ENCODE measurements at regions not wholly inside any gene's neighbourhood (a gene's known extent, or its start where the extent isn't known, plus 50 kb on each side); places are given as distances from the start of the nearest gene placed in this dataset.
"Not testable (repeated sequence)": the region's sequence is repeated elsewhere in the genome, so short reads cannot be mapped to it uniquely, and the experiment has no call there.

GRCh38 chr17:70375406-70375805, 206.1 kb downstream of the KCNJ2 start:
- no peak for DNase-seq (ENCODE audit: low read depth)

GRCh38 chr17:70375813-70376770, 206.8 kb downstream of the KCNJ2 start:
- no peak for DNase-seq (ENCODE audit: low read depth)

DNA sequence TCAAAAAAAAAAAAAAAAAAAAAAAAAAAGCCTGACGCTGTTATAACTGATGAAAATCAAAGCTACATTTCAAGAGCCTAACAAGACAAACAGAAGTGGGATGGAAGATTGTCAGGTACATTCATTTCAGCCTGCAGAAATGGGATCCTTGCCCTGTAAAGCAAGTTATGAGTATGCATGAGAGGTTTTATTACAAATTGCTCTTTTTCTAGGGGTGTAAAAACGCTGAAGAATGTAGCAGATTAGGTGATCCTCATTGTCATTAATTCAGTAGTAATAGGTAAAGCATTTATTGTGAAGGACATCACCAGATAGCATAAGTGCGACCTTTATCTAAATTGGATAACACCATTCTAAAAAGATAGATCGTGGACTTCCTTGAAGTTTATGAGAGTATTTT, 208.3 kb downstream of the KCNJ2 start:
- DNase-seq (ENCODE audit: low read depth): no peak

- DNase-seq (ENCODE audit: low read depth): no peak
These were observed 208.7 kb downstream of the KCNJ2 start for GRCh38 chr17:70378076-70378475.

GRCh38 chr17:70379945-70380344, 210.6 kb downstream of the KCNJ2 start:
- no peak for DNase-seq (ENCODE audit: low read depth)

DNA sequence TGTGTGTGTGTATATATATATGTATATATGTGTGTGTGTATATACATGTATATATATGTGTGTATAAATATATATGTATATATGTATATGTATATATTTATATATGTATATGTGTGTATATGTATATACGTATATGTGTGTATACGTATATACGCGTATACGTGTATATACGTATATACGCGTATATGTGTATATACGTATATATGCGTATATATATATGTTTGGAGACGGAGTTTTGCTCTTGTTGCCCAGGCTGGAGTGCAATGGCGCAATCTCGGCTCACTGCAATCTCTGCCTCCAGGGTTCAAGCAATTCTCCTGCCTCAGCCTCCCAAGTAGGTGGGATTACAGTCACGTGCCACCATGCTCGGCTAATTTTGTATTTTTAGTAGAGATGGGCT, 212.6 kb downstream of the KCNJ2 start:
- DNase-seq (ENCODE audit: low read depth): not testable (repeated sequence)

DNA sequence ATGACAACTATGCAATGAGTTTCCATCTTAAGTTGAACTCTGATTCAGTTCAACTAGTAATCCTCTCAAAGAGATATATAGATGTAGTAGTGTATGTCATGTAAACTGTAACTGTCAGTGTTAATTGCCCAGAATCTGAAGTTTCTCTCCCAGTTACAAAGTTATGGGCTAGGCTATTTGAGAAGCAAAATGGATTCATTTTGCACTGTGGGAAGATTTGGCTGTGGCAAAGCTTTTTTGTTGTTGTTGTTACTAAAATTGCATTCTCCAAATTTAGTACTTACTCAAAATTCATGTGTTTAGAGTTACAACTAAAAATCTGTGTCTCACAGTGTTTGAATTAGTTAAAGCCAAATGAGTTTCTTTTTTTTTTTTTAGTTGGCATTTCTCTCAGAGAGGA, 219.0 kb downstream of the KCNJ2 start:
- DNase-seq (ENCODE audit: low read depth): no peak

- DNase-seq (ENCODE audit: low read depth): not testable (repeated sequence)
These were observed 220.0 kb downstream of the KCNJ2 start for GRCh38 chr17:70389232-70389757.

GRCh38 chr17:70390049-70390448, 220.7 kb downstream of the KCNJ2 start:
- DNase-seq (ENCODE audit: low read depth): no peak

DNA sequence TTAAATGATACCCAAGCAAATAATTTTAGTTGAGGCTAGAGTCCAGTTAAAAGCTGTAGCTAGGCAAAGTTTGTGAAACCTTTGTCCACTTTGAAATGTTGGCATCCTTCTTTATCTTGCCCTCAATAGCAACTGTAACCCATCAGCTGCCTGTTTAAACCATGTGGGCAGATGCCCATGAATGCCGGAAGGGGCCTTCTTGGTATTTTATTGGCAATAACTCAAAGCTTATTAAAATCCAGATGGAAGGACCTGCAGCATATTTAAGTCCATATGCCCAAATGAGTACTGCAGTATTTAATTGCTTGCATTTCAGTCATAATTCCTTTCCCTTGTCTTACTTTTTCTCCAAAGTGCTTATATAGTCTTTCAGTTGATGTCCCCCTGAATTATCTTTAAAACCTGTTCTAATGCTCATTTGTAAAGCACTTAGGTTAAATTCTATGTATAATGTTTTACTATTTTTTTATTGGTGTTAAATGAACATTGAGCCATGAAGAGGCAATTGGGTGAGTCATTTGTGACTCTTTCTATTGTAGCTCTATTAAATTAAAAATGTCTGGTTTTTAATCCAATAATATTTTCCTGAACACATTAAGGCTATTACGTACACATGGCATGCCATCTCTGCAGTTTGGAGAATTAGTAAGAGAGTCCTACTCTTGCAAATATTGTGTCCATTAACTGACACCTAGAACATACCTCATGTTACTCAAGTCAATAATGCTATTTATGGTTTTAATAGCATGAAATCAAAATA, 225.3 kb downstream of the KCNJ2 start:
- DNase-seq (ENCODE audit: low read depth): no peak

- no peak for DNase-seq (ENCODE audit: low read depth)
These were observed 236.3 kb downstream of the KCNJ2 start for GRCh38 chr17:70405492-70406220.

GRCh38 chr17:70407506-70407905, 238.2 kb downstream of the KCNJ2 start:
- DNase-seq (ENCODE audit: low read depth): no peak

GRCh38 chr17:70408768-70409167, 239.4 kb downstream of the KCNJ2 start:
- no peak for DNase-seq (ENCODE audit: low read depth)

- no peak for DNase-seq (ENCODE audit: low read depth)
These were observed 245.0 kb downstream of the KCNJ2 start for GRCh38 chr17:70414300-70414699.

- no peak for DNase-seq (ENCODE audit: low read depth)
These were observed 251.6 kb downstream of the KCNJ2 start for GRCh38 chr17:70420861-70421445.

- no peak for DNase-seq (ENCODE audit: low read depth)
These were observed 253.5 kb downstream of the KCNJ2 start for GRCh38 chr17:70422862-70423261.

DNA sequence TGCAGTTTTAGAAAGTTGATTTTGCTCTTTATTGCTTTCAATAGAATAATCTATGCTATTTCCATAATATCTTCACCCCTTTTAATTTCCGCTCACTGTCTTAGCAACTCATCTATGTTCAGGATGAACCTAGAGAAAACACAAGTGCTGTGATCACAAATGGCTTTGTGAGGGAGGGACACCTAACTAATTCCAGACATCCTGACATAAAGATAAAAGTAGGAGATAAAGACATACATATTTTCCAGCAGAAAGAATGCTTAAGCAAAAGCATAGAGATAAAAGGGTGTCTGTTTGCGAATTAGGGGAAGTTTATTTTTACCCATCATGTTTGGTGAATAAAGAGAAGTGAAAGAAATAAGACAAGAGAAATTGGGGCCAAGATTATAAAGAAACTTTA, 254.2 kb downstream of the KCNJ2 start:
- DNase-seq (ENCODE audit: low read depth): no peak

GRCh38 chr17:70426752-70427151, 257.4 kb downstream of the KCNJ2 start:
- no peak for DNase-seq (ENCODE audit: low read depth)

DNA sequence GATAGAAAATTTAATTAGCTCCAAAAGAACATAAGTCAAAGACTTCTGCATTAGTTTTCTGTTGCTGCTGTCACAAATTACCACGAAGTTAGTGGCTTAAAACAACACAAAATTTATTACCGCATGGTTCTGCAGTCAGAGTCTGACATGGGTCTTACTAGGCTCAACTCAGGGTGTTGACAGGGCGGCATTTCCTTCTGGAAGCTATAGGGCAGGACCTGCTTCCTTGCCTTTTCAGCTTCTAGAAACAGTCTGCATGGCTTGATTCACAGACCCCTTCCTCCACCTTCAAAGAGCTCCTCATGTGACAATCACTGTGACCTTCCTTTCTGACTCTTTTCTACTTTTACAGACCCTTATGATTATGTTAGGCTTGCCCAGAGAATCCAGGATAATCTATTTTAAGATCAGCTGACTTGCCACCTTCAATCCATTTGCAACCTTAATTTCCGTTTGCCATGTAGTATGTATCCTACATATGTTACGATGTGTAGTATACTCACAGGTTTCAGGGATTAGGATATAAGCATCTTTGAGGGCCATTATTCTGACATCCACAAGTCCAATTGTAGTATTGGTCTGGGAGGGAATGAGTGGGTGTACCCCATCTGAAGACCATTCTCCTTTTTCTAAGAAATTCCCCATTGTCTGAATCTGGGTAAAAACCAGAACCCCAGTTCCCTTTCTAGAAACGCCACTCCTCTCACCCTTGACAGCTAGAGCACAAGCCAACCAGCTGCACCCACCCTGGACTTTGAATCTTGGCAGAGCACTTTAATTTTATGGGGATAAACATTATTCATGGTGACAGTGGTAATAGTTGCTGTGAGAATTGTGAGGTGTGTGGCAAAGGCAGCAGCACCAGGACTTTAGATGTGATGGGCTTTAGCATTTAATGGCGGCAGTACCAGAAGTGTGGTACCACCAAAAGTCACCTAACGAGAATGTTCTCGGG, 265.5 kb downstream of the KCNJ2 start:
- no peak for DNase-seq (ENCODE audit: low read depth)

DNA sequence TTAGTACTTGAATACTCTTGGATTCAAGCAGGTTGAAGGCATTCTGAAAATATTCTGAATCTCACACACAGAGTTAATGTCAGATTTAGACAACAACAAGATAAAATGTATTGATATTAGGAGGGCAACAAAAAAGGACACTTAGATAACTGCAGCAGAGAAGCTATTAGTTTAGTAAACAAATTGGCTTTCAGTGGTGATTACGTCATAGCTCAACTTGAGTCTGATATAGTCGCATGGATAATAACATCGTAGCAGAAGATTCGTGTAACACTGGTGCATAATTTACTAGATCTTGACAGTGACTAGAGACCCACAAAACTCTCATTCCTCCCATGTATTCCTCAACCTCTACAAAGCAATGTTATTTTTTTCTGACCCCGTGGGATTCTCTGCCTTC, 268.3 kb downstream of the KCNJ2 start:
- no peak for DNase-seq (ENCODE audit: low read depth)

- no peak for DNase-seq (ENCODE audit: low read depth)
These were observed 277.1 kb downstream of the KCNJ2 start for GRCh38 chr17:70446446-70446845.
